ENCODE measurements at regions not wholly inside any gene's neighbourhood (a gene's known extent, or its start where the extent isn't known, plus 50 kb on each side); places are given as distances from the start of the nearest gene placed in this dataset.

- Histone ChIP-seq H3K4me2 (ENCODE audit: low read length) (no peak overlapping the region), H3K9me2 (ENCODE audit: insufficient read depth, low read length) (no peaks in the 10 kb centered on the region), H3K9me3 (ENCODE audit: low read length) (no peaks in the 10 kb centered on the region), H3K27me3 (ENCODE audit: insufficient read depth, low read depth, low read length) (no peaks in the 10 kb centered on the region), H3K27ac (ENCODE audit: low read length) (no peak overlapping the region), H3F3A (ENCODE audit: insufficient read depth, low read length, poor library complexity, severe bottlenecking) (no peaks in the 10 kb centered on the region), H3K9ac (ENCODE audit: low read length) (no peak overlapping the region), H3K36me3 (ENCODE audit: insufficient read depth, low read length) (no peaks in the 10 kb centered on the region), H4K20me1 (ENCODE audit: insufficient read depth) (no peaks in the 10 kb centered on the region), H3K4me3 (ENCODE audit: low read length) (no peak overlapping the region), H2AFZ (ENCODE audit: low read depth, low read length) (no peak overlapping the region), H3K79me2 (replicated peaks; ENCODE audit: insufficient read depth, low read length) (no peaks in the 10 kb centered on the region)
- TF ChIP-seq MXI1 (conservative IDR thresholded peaks at IDR 0.05; ENCODE audit: poor library complexity, severe bottlenecking), result no peak
- no peak for TF ChIP-seq SMC3 (conservative IDR thresholded peaks at IDR 0.05; ENCODE audit: poor library complexity)
- no peak for TF ChIP-seq TAF1 (IDR thresholded peaks at IDR 0.05; ENCODE audit: low read depth)
- no peak for TF ChIP-seq RAD21 (conservative IDR thresholded peaks at IDR 0.05)
- TF ChIP-seq REST (IDR thresholded peaks at IDR 0.05; ENCODE audit: borderline replicate concordance), result no peak
- TF ChIP-seq EZH2 (IDR thresholded peaks at IDR 0.05; ENCODE audit: borderline replicate concordance, insufficient read depth, low read length, poor library complexity, severe bottlenecking), result no peak
- TF ChIP-seq CTCF (IDR thresholded peaks at IDR 0.05; ENCODE audit: poor library complexity, severe bottlenecking), result no peak
- no peak for TF ChIP-seq POLR2AphosphoS5 (IDR thresholded peaks at IDR 0.05)
These were observed 203.9 kb downstream of the RHOU start for GRCh38 chr1:228939001-228939691.

DNA sequence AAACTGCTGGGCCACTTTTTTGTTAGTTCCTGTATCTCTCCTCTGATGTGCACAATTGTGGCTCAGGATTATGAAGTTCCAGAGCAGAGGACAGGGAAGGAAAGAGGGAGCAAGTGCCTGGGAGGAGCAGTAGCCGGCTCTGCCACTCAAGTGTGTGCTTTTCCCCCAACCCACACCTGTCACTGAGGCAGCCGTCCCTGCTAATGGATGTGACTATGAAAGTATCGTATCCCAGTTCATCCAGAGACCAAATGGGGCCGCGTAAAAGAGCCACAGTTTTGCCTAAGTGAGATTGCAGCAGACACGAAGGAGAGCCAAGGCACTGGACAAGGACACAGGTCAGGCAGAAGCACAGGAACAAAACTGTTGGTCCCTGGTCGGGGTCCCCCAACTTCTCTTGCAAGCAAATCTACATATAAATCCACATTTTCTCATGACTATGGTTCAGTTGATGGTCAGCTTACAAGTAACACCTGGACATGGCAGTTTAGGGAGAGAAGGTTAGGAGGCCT, 204.7 kb downstream of the RHOU start:
- H3F3A ChIP-seq (ENCODE audit: insufficient read depth, low read length, poor library complexity, severe bottlenecking), result no peaks in the 10 kb centered on the region
- no peak overlapping the region for H3K4me2 ChIP-seq (ENCODE audit: low read length)
- H3K36me3 ChIP-seq (ENCODE audit: insufficient read depth, low read length), result no peaks in the 10 kb centered on the region
- no peaks in the 10 kb centered on the region for H3K9me2 ChIP-seq (ENCODE audit: insufficient read depth, low read length)
- no peak overlapping the region for H3K4me3 ChIP-seq (ENCODE audit: low read length)
- H3K9ac ChIP-seq (ENCODE audit: low read length), result no peak overlapping the region
- H3K79me2 ChIP-seq (replicated peaks; ENCODE audit: insufficient read depth, low read length), result no peaks in the 10 kb centered on the region
- H3K27me3 ChIP-seq (ENCODE audit: insufficient read depth, low read depth, low read length), result no peaks in the 10 kb centered on the region
- TF ChIP-seq POLR2AphosphoS5 (IDR thresholded peaks at IDR 0.05) (no peak), TAF1 (IDR thresholded peaks at IDR 0.05; ENCODE audit: low read depth) (no peak), REST (IDR thresholded peaks at IDR 0.05; ENCODE audit: borderline replicate concordance) (no peak), MXI1 (conservative IDR thresholded peaks at IDR 0.05; ENCODE audit: poor library complexity, severe bottlenecking) (no peak), RAD21 (conservative IDR thresholded peaks at IDR 0.05) (no peak), SMC3 (conservative IDR thresholded peaks at IDR 0.05; ENCODE audit: poor library complexity) (no peak), EZH2 (IDR thresholded peaks at IDR 0.05; ENCODE audit: borderline replicate concordance, insufficient read depth, low read length, poor library complexity, severe bottlenecking) (no peak), EP300 (conservative IDR thresholded peaks at IDR 0.05; ENCODE audit: poor library complexity, severe bottlenecking) (no peak), CTCF (IDR thresholded peaks at IDR 0.05; ENCODE audit: poor library complexity, severe bottlenecking) (no peak)
- H3K27ac ChIP-seq (ENCODE audit: low read length), result no peak overlapping the region
- H4K20me1 ChIP-seq (ENCODE audit: insufficient read depth), result no peaks in the 10 kb centered on the region
- no peaks in the 10 kb centered on the region for H3K9me3 ChIP-seq (ENCODE audit: low read length)
- H2AFZ ChIP-seq (ENCODE audit: low read depth, low read length), result no peak overlapping the region
